Peyer's patch (tissue), 4 donors: ENCODE measurements at regions not wholly inside any gene's neighbourhood (a gene's known extent, or its start where the extent isn't known, plus 50 kb on each side); places are given as distances from the start of the nearest gene placed in this dataset.
A peak's percentile ranks its signal among the peaks of the same experiment; 100 is the strongest.

Experiments
- DNase-seq, 3 donors: peaks; one replicate each; pipeline ENCODE4 v3.0.0-alpha.2; 2017 to 2019
- H3K27ac ChIP-seq, 4 donors: fragments of 200-600 bp; sonication (generic); one replicate each; pipeline ENCODE4 v1.5.1; 2016 to 2019
- H3K27me3 ChIP-seq, 2 donors: fragments of 200-600 bp; sonication (generic); one replicate each; pipeline ENCODE4 v1.5.1; 2019
- H3K36me3 ChIP-seq, 3 donors: fragments of 200-600 bp; sonication (generic); one replicate each; pipeline ENCODE4 v1.5.1; 2016 to 2019
- H3K4me1 ChIP-seq, 4 donors: fragments of 200-600 bp; sonication (generic); one replicate each; pipeline ENCODE4 v1.5.1; 2016 to 2019
- H3K4me3 ChIP-seq, 4 donors: fragments of 200-600 bp; sonication (generic); 1 replicate in 3 of 4; 2 replicates in 1 of 4; pipeline ENCODE4 v1.5.1; 2016 to 2019; ENCODE audit warnings: mild to moderate bottlenecking in 1 of 4
- H3K9me3 ChIP-seq, 4 donors: fragments of 200-600 bp; sonication (generic); one replicate each; pipeline ENCODE4 v1.5.1; 2016 to 2019; ENCODE audit warnings: mild to moderate bottlenecking in 1 of 4
- CTCF ChIP-seq, 6 experiments: fragments of 450-650 bp in 4 of 6; fragments of 200-600 bp in 2 of 6; sonication (generic) in 1 of 6; IDR thresholded peaks; one replicate each; pipeline ENCODE4 v1.5.1; 2017 to 2019; ENCODE audit warnings: antibody characterized with exemption in 6 of 6, mild to moderate bottlenecking in 3 of 6, moderate library complexity in 1 of 6
- POLR2A ChIP-seq, 2 donors: fragments of 450-650 bp; IDR thresholded peaks; one replicate each; pipeline ENCODE4 v1.5.1; 2017; ENCODE audit warnings: antibody characterized with exemption in 2 of 2, mild to moderate bottlenecking in 2 of 2, moderate library complexity in 2 of 2

- peak overlapping the region in 2 of 4 donors; percentile 43 for H3K27ac ChIP-seq
- no peaks in the 10 kb centered on the region for H3K4me1 ChIP-seq
- H3K9me3 ChIP-seq = no peaks in the 10 kb centered on the region
These were observed 139.5 kb upstream of the RBMS3 start for GRCh38 chr3:29141197-29141917.

GRCh38 chr3:29141918-29142275, 139.0 kb upstream of the RBMS3 start:
- no peak for TF ChIP-seq CTCF (IDR thresholded peaks at IDR 0.05)
- no peak for TF ChIP-seq POLR2A (IDR thresholded peaks at IDR 0.05)
- Histone ChIP-seq H3K9me3 (no peaks in the 10 kb centered on the region), H3K4me3 (no peak overlapping the region), H3K27me3 (no peaks in the 10 kb centered on the region), H3K36me3 (no peaks in the 10 kb centered on the region), H3K27ac (no peak overlapping the region), H3K4me1 (no peaks in the 10 kb centered on the region)
- no peak for DNase-seq

More at GRCh38 chr3:29141197-29141917, 139.5 kb upstream of the RBMS3 start:
- TF ChIP-seq CTCF (IDR thresholded peaks at IDR 0.05) (no peak), POLR2A (IDR thresholded peaks at IDR 0.05) (no peak)
- no peaks in the 10 kb centered on the region for H3K27me3 ChIP-seq
- H3K36me3 ChIP-seq = no peaks in the 10 kb centered on the region
- no peak for DNase-seq
- no peak overlapping the region for H3K4me3 ChIP-seq

- Histone ChIP-seq H3K9me3 (no peaks in the 10 kb centered on the region), H3K27me3 (no peaks in the 10 kb centered on the region), H3K4me3 (no peak overlapping the region), H3K4me1 (no peaks in the 10 kb centered on the region), H3K27ac (no peak overlapping the region), H3K36me3 (no peaks in the 10 kb centered on the region)
- no peak for TF ChIP-seq CTCF (IDR thresholded peaks at IDR 0.05)
- TF ChIP-seq POLR2A (IDR thresholded peaks at IDR 0.05) = no peak
- no peak for DNase-seq
These were observed 137.7 kb upstream of the RBMS3 start for GRCh38 chr3:29143151-29143550.

GRCh38 chr3:29144361-29144760, 136.5 kb upstream of the RBMS3 start:
- Histone ChIP-seq H3K9me3 (no peaks in the 10 kb centered on the region), H3K36me3 (no peaks in the 10 kb centered on the region), H3K27ac (no peak overlapping the region), H3K4me3 (no peak overlapping the region), H3K27me3 (no peaks in the 10 kb centered on the region), H3K4me1 (no peaks in the 10 kb centered on the region)
- no peak for TF ChIP-seq CTCF (IDR thresholded peaks at IDR 0.05)
- TF ChIP-seq POLR2A (IDR thresholded peaks at IDR 0.05) = no peak
- no peak for DNase-seq

GRCh38 chr3:29144807-29145206, 136.1 kb upstream of the RBMS3 start:
- Histone ChIP-seq H3K9me3 (no peaks in the 10 kb centered on the region), H3K4me1 (no peaks in the 10 kb centered on the region), H3K36me3 (no peaks in the 10 kb centered on the region), H3K27ac (no peak overlapping the region), H3K4me3 (no peak overlapping the region), H3K27me3 (no peaks in the 10 kb centered on the region)
- TF ChIP-seq CTCF (IDR thresholded peaks at IDR 0.05) (peak in 1 of 6 experiments; percentile 9), POLR2A (IDR thresholded peaks at IDR 0.05) (no peak)
- no peak for DNase-seq

GRCh38 chr3:29145360-29145759, 135.5 kb upstream of the RBMS3 start:
- DNase-seq = no peak
- TF ChIP-seq CTCF (IDR thresholded peaks at IDR 0.05) (no peak), POLR2A (IDR thresholded peaks at IDR 0.05) (no peak)

More at GRCh38 chr3:29145360-29145759, 135.5 kb upstream of the RBMS3 start:
- H3K4me3 ChIP-seq = no peak overlapping the region
- no peak overlapping the region for H3K27ac ChIP-seq
- H3K4me1 ChIP-seq = no peaks in the 10 kb centered on the region
- no peaks in the 10 kb centered on the region for H3K36me3 ChIP-seq
- H3K9me3 ChIP-seq = no peaks in the 10 kb centered on the region
- H3K27me3 ChIP-seq = no peaks in the 10 kb centered on the region
